Small intestine (tissue), 7 donors: ENCODE measurements at regions not wholly inside any gene's neighbourhood (a gene's known extent, or its start where the extent isn't known, plus 50 kb on each side); places are given as distances from the start of the nearest gene placed in this dataset.

Source experiments
- DNase-seq, 2 donors: peaks; one replicate each; pipeline versions ENCODE4 v3.0.0 to v3.0.0-alpha.2; 2013
- FAIRE-seq: peaks from 2 replicates; lab custom pipeline; 2012; peaks lifted over from hg19 to GRCh38; lab: Jason Lieb, UNC
- H3K27ac ChIP-seq, 3 donors: one replicate each; pipeline ENCODE4 v1.5.1; 2013; ENCODE audit warnings: low read length in 2 of 3, mild to moderate bottlenecking in 2 of 3, control low read depth in 1 of 3, inconsistent platforms in 1 of 3, low read depth in 1 of 3, moderate library complexity in 1 of 3
- H3K27me3 ChIP-seq, 3 donors: one replicate each; pipeline ENCODE4 v1.6.1; 2013; ENCODE audit warnings: low read length in 3 of 3, inconsistent platforms in 1 of 3; ENCODE audit not compliant: control insufficient read depth in 3 of 3, insufficient read depth in 3 of 3
- H3K36me3 ChIP-seq, 3 donors: one replicate each; pipeline ENCODE4 v1.6.1; 2013; ENCODE audit warnings: low read length in 3 of 3, inconsistent platforms in 1 of 3, low read depth in 1 of 3, mild to moderate bottlenecking in 1 of 3, moderate library complexity in 1 of 3; ENCODE audit not compliant: control insufficient read depth in 3 of 3, insufficient read depth in 2 of 3
- H3K4me1 ChIP-seq, 3 donors: one replicate each; pipeline ENCODE4 v1.6.1; 2013; ENCODE audit warnings: low read length in 2 of 3, inconsistent platforms in 1 of 3, low read depth in 1 of 3, mild to moderate bottlenecking in 1 of 3, moderate library complexity in 1 of 3; ENCODE audit not compliant: control insufficient read depth in 3 of 3, insufficient read depth in 2 of 3
- H3K4me3 ChIP-seq, 3 donors: one replicate each; pipeline ENCODE4 v1.5.1; 2013; ENCODE audit warnings: low read length in 3 of 3, control low read depth in 1 of 3, inconsistent platforms in 1 of 3, low read depth in 1 of 3, mild to moderate bottlenecking in 1 of 3, moderate library complexity in 1 of 3
- H3K9me3 ChIP-seq, 2 donors: one replicate each; pipeline ENCODE4 v1.6.1; 2013; ENCODE audit warnings: low read depth in 1 of 2, low read length in 1 of 2; ENCODE audit not compliant: control insufficient read depth in 2 of 2, insufficient read depth in 1 of 2
- WGBS, 3 donors: extraction: QIAGEN DNeasy Blood & Tissue Kit; methylation state at CpG; one replicate each; pipeline ENCODE4 v1.1.7; 2013; 5-methylcytosine and 5-hydroxymethylcytosine counted together
- donor health status: healthy with polysubstance abuse.
- donor health status: control.
- donor health status: control.
- donor health status: Bipolar disorder and iron deficiency.
- donor health status: healthy.

DNA sequence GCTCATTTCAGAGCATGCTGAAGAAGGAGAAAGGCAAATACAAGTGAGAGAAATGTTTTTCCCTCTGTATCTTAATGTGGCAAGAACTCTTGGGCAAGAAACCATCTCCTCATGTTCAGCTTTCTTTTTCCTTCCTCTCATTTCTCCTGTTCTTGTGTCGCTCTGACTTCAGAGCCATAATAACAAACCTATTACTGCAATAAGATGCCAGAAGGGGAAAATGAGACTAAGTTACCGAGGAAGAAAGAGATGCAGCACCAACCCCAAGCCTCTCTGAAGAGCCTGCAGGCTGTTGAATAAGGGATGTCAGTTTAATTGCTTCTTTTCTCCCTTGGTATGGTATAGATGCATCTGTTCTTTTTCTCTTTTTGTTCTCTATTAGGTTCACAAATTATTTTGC is 170.1 kb upstream of the GLRA1 start:
- H3K27me3 ChIP-seq: no peaks in the 10 kb centered on the region
- no peak for FAIRE-seq
- H3K9me3 ChIP-seq: no peaks in the 10 kb centered on the region
- H3K4me1 ChIP-seq: no peaks in the 10 kb centered on the region
- no peak overlapping the region for H3K4me3 ChIP-seq
- no peak overlapping the region for H3K27ac ChIP-seq
- WGBS, 3 donors: 68 to 78% (median 72%) methylated on average over 2 of the region's 2 CpGs
- H3K36me3 ChIP-seq: no peaks in the 10 kb centered on the region
- no peak for DNase-seq

DNA sequence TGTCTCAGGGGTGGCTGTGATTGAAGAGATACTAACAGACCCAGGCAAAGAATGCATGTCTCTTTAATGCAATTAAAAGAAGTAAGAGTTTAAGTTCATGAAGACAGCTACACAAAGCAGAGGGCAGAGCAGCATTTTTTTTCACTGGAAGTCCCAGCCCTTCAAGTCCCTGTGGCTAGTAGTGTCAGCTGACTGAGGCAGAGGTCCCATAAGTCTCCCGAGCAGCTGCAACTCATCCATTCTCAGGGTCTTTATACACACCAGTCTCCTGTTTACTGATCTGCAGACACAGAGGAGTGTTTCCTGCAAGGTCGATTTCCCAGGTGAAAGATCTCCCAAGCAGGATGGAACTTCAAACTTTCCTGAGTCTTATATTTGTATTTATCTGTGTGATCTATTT is 169.4 kb upstream of the GLRA1 start:
- Histone ChIP-seq H3K9me3 (no peaks in the 10 kb centered on the region), H3K36me3 (no peaks in the 10 kb centered on the region), H3K4me1 (no peaks in the 10 kb centered on the region), H3K4me3 (no peak overlapping the region), H3K27ac (no peak overlapping the region), H3K27me3 (no peaks in the 10 kb centered on the region)
- 19 to 25% (median 25%) methylated on average over 2 of the region's 2 CpGs for whole genome bisulfite sequencing, 3 donors
- FAIRE-seq: no peak
- DNase-seq: no peak

DNA sequence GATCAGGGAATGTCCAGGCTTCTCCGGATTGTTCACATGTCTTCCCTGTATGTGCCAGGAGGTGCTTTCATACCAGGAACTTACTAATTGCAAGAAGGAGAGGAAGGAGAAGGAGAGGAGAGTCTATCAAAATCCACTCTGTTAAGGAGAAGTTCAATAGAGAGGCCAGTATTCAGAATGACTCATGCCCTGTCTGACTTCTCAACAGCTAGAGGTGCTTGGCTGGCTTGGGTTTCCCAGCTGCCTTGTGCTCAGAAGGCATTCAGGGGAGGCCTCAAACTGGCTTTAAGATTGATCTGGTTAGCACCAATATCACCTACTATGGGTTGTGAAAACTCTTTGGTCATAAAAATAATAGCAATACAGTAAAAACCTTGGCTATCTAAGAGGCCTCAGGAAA is 167.9 kb upstream of the GLRA1 start:
- no peak overlapping the region for H3K4me3 ChIP-seq
- no peaks in the 10 kb centered on the region for H3K4me1 ChIP-seq
- no peak overlapping the region for H3K27ac ChIP-seq
- no peaks in the 10 kb centered on the region for H3K27me3 ChIP-seq
- FAIRE-seq: no peak
- 59 to 78% (median 71%) methylated on average over 1 of the region's 1 CpG for WGBS, 3 donors
- DNase-seq: no peak
- no peaks in the 10 kb centered on the region for H3K36me3 ChIP-seq
- no peaks in the 10 kb centered on the region for H3K9me3 ChIP-seq

- Histone ChIP-seq H3K9me3 (no peaks in the 10 kb centered on the region), H3K27me3 (no peaks in the 10 kb centered on the region), H3K27ac (no peak overlapping the region), H3K4me3 (no peak overlapping the region), H3K4me1 (no peaks in the 10 kb centered on the region), H3K36me3 (no peaks in the 10 kb centered on the region)
- WGBS, 3 donors: 34 to 54% (median 46%) methylated on average over 2 of the region's 2 CpGs
- no peak for FAIRE-seq
- DNase-seq: no peak
Observed at GRCh38 chr5:152089644-152090043, 165.0 kb upstream of the GLRA1 start.

DNA sequence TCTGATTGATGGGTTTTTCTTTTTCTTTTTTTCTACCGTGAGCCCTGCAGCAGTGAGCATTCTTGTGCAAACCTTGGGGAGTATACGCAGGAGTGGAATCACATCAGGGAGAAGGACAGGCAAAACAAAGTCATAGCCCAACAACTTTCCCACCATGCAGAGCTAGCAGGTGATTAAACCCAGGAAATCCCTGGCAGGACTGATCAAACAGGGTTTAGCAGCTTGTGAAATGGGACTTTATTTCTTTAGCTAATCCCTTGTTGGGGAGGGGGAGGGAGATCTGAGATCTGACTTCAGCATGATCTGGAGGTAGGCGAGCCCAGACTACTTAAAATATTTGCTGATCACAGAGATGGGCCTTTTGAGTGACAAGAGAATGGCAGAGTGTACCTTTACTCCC is 162.0 kb upstream of the GLRA1 start:
- no peaks in the 10 kb centered on the region for H3K36me3 ChIP-seq
- no peaks in the 10 kb centered on the region for H3K27me3 ChIP-seq
- H3K9me3 ChIP-seq: no peaks in the 10 kb centered on the region
- no peak overlapping the region for H3K27ac ChIP-seq
- FAIRE-seq (no peak), DNase-seq (no peak)
- no peak overlapping the region for H3K4me3 ChIP-seq
- WGBS, 3 donors: 19 to 49% (median 42%) methylated on average over 3 of the region's 3 CpGs
- no peaks in the 10 kb centered on the region for H3K4me1 ChIP-seq

DNA sequence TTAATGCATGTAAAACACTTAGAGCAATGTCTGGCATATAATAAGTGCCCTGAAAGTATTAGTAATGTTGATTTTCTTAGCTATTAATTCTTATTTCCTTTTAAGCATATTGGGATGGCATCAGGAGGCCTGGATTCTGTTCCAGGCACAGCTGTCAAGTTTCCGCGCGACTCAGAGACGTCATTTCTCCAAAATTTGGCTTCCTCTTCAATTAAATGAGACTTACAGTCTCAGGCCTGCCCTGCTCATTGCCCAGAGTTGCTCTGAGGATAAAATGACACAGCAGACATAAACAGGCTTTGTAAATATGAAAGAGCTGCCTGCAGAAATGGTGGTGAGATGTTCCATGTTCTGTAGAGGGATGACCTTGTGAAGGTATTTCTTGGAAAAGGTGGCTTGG is 159.8 kb upstream of the GLRA1 start:
- H3K27me3 ChIP-seq: no peaks in the 10 kb centered on the region
- WGBS, 3 donors: 81 to 92% (median 91%) methylated on average over 4 of the region's 4 CpGs
- no peaks in the 10 kb centered on the region for H3K36me3 ChIP-seq
- no peak overlapping the region for H3K4me3 ChIP-seq
- H3K9me3 ChIP-seq: no peaks in the 10 kb centered on the region
- no peaks in the 10 kb centered on the region for H3K4me1 ChIP-seq
- no peak overlapping the region for H3K27ac ChIP-seq
- no peak for DNase-seq
- FAIRE-seq: no peak

DNA sequence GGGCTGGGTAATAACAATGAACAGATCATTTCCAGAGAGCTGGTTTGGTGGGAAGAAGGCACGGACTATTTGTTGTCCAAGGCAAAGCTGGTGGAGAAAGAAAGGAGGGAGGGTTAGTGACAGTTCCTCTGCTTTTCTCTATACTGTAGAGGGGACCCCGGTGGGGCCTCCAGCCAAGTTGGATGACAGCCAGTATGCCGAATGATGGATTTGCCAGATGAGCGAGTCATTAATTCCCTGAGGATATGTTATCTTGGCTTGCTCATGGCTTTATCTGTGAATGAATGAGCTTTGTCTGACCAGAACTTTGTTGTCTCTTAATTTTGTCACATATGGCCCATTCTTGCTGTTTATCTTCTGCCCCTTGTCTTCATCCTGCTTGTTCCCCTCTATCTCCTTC is 158.6 kb upstream of the GLRA1 start:
- FAIRE-seq: no peak
- Histone ChIP-seq H3K4me1 (no peaks in the 10 kb centered on the region), H3K27ac (no peak overlapping the region), H3K36me3 (no peaks in the 10 kb centered on the region), H3K27me3 (no peaks in the 10 kb centered on the region), H3K9me3 (no peaks in the 10 kb centered on the region), H3K4me3 (no peak overlapping the region)
- 53 to 76% (median 70%) methylated on average over 4 of the region's 4 CpGs for WGBS, 3 donors
- no peak for DNase-seq

- no peaks in the 10 kb centered on the region for H3K4me1 ChIP-seq
- FAIRE-seq (no peak), DNase-seq (no peak)
- H3K27ac ChIP-seq: no peak overlapping the region
- 20 to 33% (median 21%) methylated on average over 2 of the region's 2 CpGs for WGBS, 3 donors
- no peaks in the 10 kb centered on the region for H3K36me3 ChIP-seq
- H3K4me3 ChIP-seq: no peak overlapping the region
- no peaks in the 10 kb centered on the region for H3K27me3 ChIP-seq
- no peaks in the 10 kb centered on the region for H3K9me3 ChIP-seq
Observed at GRCh38 chr5:152072091-152072490, 147.4 kb upstream of the GLRA1 start.

DNA sequence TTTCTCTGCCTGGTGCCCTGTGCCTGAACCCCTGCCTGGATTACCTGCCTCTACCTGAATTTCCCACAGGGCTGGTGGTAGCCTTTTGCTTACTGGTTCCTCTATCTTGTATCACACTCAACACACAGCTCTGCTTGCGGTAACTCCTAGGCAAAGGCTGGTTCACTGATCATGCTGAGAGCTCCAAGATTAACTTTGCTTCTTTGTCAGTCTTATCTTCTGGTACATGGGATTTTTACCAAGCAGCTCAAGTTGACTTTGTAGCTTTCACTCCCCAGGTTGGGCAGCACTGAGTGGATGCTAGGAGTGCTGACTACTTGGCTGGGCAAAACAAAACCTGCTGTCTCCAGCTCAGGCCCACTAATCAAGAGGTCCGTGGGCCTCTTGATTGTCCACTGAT is 145.9 kb upstream of the GLRA1 start:
- no peaks in the 10 kb centered on the region for H3K9me3 ChIP-seq
- DNase-seq (no peak), FAIRE-seq (no peak)
- H3K27ac ChIP-seq: no peak overlapping the region
- 72 to 83% (median 76%) methylated on average over 2 of the region's 2 CpGs for WGBS, 3 donors
- no peaks in the 10 kb centered on the region for H3K4me1 ChIP-seq
- H3K36me3 ChIP-seq: no peaks in the 10 kb centered on the region
- no peaks in the 10 kb centered on the region for H3K27me3 ChIP-seq
- no peak overlapping the region for H3K4me3 ChIP-seq
